ENCODE measurements at regions not wholly inside any gene's neighbourhood (a gene's known extent, or its start where the extent isn't known, plus 50 kb on each side); places are given as distances from the start of the nearest gene placed in this dataset.

GRCh38 chr2:94759211-94759610 is 112.0 kb upstream of the TEKT4 start:
- no peak overlapping the region for H3K4ac ChIP-seq (ENCODE audit: low read depth, low read length)
- no peak overlapping the region for H2BK15ac ChIP-seq (ENCODE audit: low read depth, low read length)
- H4K8ac ChIP-seq (replicated peaks; ENCODE audit: insufficient read length, low read depth, low read length) = no peak overlapping the region
- Mint-ChIP-seq H3K9me3 (peaks cover 93 to 98% of the 10 kb centered on the region in 2 experiments), H3K4me1 (no peaks in the 10 kb centered on the region), H3K4me3 (no peak overlapping the region), H3K27me3 (ENCODE audit: low read depth) (no peaks in the 10 kb centered on the region; the same call in none of the 2 replicates), H3K27ac (no peak overlapping the region), H3K36me3 (ENCODE audit: insufficient read depth in 1 of 3, low read depth in 3 of 3) (peaks cover 19 to 33% (median 20%) of the 10 kb centered on the region in 3 experiments)
- H3K27me3 ChIP-seq (ENCODE audit: insufficient read depth, low read length) = no peaks in the 10 kb centered on the region
- peaks cover 93% of the 10 kb centered on the region for H3K9me3 ChIP-seq (ENCODE audit: control insufficient read depth, low read depth, low read length)
- H3K23me2 ChIP-seq (ENCODE audit: insufficient read length, low read depth, low read length, poor library complexity, severe bottlenecking) = no peaks in the 10 kb centered on the region
- H3K4me2 ChIP-seq (ENCODE audit: insufficient read depth, insufficient read length, low read length) = no peak overlapping the region
- H3K79me1 ChIP-seq (ENCODE audit: insufficient read depth, low read depth, low read length, poor library complexity, severe bottlenecking) = no peaks in the 10 kb centered on the region
- H4K20me1 ChIP-seq (ENCODE audit: control insufficient read depth, insufficient read depth, insufficient read length) = no peaks in the 10 kb centered on the region
- no peak overlapping the region for H2BK5ac ChIP-seq (ENCODE audit: insufficient read length, low read length)
- no CpG with 5 or more reads among the region's 7 CpGs for WGBS (ENCODE audit: extremely low coverage, insufficient read length, low lambda C conversion rate)
- H2AK5ac ChIP-seq (ENCODE audit: insufficient read length, low read length) = no peak overlapping the region
- no peak overlapping the region for H2BK120ac ChIP-seq (ENCODE audit: low read depth, low read length, poor library complexity, severe bottlenecking)
- H3K79me2 ChIP-seq (ENCODE audit: insufficient read depth, low read length) = no peaks in the 10 kb centered on the region
- H2BK12ac ChIP-seq (ENCODE audit: insufficient read length, low read depth, low read length) = no peak overlapping the region
- H2AFZ ChIP-seq (ENCODE audit: low read length) = no peak overlapping the region
- no peak overlapping the region for H3T11ph ChIP-seq (ENCODE audit: low read length)
- H3K18ac ChIP-seq (ENCODE audit: insufficient read length, low read depth, low read length) = no peak overlapping the region
- no peaks in the 10 kb centered on the region for H3K4me1 ChIP-seq (ENCODE audit: insufficient read depth, low read length)
- no peak overlapping the region for H3K23ac ChIP-seq (ENCODE audit: insufficient read length, low read depth, low read length)
- H3K14ac ChIP-seq (ENCODE audit: insufficient read depth, low read length) = no peak overlapping the region
- no peak overlapping the region for H3K9ac ChIP-seq (ENCODE audit: extremely low read depth, insufficient read length, low read length)
- TF ChIP-seq CTCF (conservative IDR thresholded peaks at IDR 0.05) = no peak
- no peak for DNase-seq
- H2BK20ac ChIP-seq (ENCODE audit: low read depth, low read length, poor library complexity, severe bottlenecking) = no peak overlapping the region
- H3K56ac ChIP-seq (ENCODE audit: insufficient read length, low read depth, low read length) = no peak overlapping the region
- H4K5ac ChIP-seq (ENCODE audit: insufficient read length, low read depth, low read length) = no peak overlapping the region
- no peak overlapping the region for H3K27ac ChIP-seq (ENCODE audit: insufficient read length, low read depth, low read length)
- H4K91ac ChIP-seq (ENCODE audit: insufficient read length, low read depth, low read length) = no peak overlapping the region
